ENCODE measurements at regions not wholly inside any gene's neighbourhood (a gene's known extent, or its start where the extent isn't known, plus 50 kb on each side); places are given as distances from the start of the nearest gene placed in this dataset.
A peak's percentile ranks its signal among the peaks of the same experiment; 100 is the strongest.

GRCh38 chr4:119707336-119707735 is 78.7 kb upstream of the PDE5A start (continued):
- TF ChIP-seq HIC2 (CRISPR knock-in tag; IDR thresholded peaks at IDR 0.05; ENCODE audit: low read depth) (no peak), NPAS2 (CRISPR knock-in tag; IDR thresholded peaks at IDR 0.05; ENCODE audit: borderline replicate concordance) (no peak), ZNF275 (CRISPR knock-in tag; IDR thresholded peaks at IDR 0.05; ENCODE audit: borderline replicate concordance) (no peak), KLF11 (CRISPR knock-in tag; IDR thresholded peaks at IDR 0.05) (no peak), HBP1 (CRISPR knock-in tag; IDR thresholded peaks at IDR 0.05; ENCODE audit: low read depth) (no peak), KLF6 (CRISPR knock-in tag; IDR thresholded peaks at IDR 0.05) (no peak), ZNF839 (CRISPR knock-in tag; IDR thresholded peaks at IDR 0.05; ENCODE audit: borderline replicate concordance) (no peak), U2AF1 (optimal IDR thresholded peaks at IDR 0.05; ENCODE audit: low read depth, low read length) (no peak), ZNF724P (CRISPR knock-in tag; IDR thresholded peaks at IDR 0.05; ENCODE audit: borderline replicate concordance) (no peak), HNRNPUL1 (IDR thresholded peaks at IDR 0.05; ENCODE audit: low read depth, low read length) (no peak), SP140L (CRISPR knock-in tag; IDR thresholded peaks at IDR 0.05; ENCODE audit: borderline replicate concordance) (no peak), TFDP2 (CRISPR knock-in tag; IDR thresholded peaks at IDR 0.05) (no peak), XBP1 (CRISPR knock-in tag; IDR thresholded peaks at IDR 0.05) (no peak), SNAI1 (CRISPR knock-in tag; IDR thresholded peaks at IDR 0.05; ENCODE audit: borderline replicate concordance) (no peak), ARNT (IDR thresholded peaks at IDR 0.05) (no peak), AHDC1 (CRISPR knock-in tag; IDR thresholded peaks at IDR 0.05; ENCODE audit: borderline replicate concordance) (peak; percentile 66; the same call in 1 of the 2 replicates), ZBTB25 (CRISPR knock-in tag; IDR thresholded peaks at IDR 0.05) (no peak)
